H1 (cell line): ENCODE measurements at regions not wholly inside any gene's neighbourhood (a gene's known extent, or its start where the extent isn't known, plus 50 kb on each side); places are given as distances from the start of the nearest gene placed in this dataset.
"Not testable (repeated sequence)": the region's sequence is repeated elsewhere in the genome, so short reads cannot be mapped to it uniquely, and the experiment has no call there.

Experiments used
- CTCF ChIA-PET: fragments of 300-600 bp; sonication (Branson Sonifier 250); formaldehyde crosslinking; loops from one replicate; lab custom pipeline; 2021; ENCODE audit not compliant: partially characterized antibody; lab: Charles Lee
- POLR2A ChIA-PET: fragments of 300-600 bp; sonication (Branson Sonifier 250); formaldehyde crosslinking; loops from one replicate; lab custom pipeline; 2021; ENCODE audit warnings: inconsistent platforms; ENCODE audit not compliant: partially characterized antibody; lab: Charles Lee
- DNase-seq, 2 experiments: peaks; one replicate each; pipeline versions ENCODE4 v3.0.0 to v3.0.0-alpha.2; 2010 to 2022; ENCODE audit warnings: low spot score in 2 of 2, low read depth in 1 of 2, mixed read lengths in 1 of 2
- FAIRE-seq: peaks from 2 replicates; lab custom pipeline; 2011; peaks lifted over from hg19 to GRCh38; lab: Jason Lieb, UNC
- H2AFZ ChIP-seq: 2 replicates; pipeline ENCODE4 v1.8.1; 2012; ENCODE audit warnings: low read length, inconsistent platforms
- H2AK5ac ChIP-seq: 2 replicates; pipeline ENCODE4 v1.6.1; 2013; ENCODE audit warnings: low read depth, low read length
- H2BK120ac ChIP-seq: replicated peaks from 2 replicates; pipeline ENCODE3; 2013; ENCODE audit warnings: low read depth, low read length, inconsistent platforms
- H2BK12ac ChIP-seq: 2 replicates; pipeline ENCODE4 v1.6.1; 2013; ENCODE audit warnings: low read depth, low read length
- H2BK15ac ChIP-seq: 2 replicates; pipeline ENCODE4 v1.6.1; 2013; ENCODE audit warnings: low read length
- H2BK20ac ChIP-seq: 2 replicates; pipeline ENCODE4 v1.6.1; 2013; ENCODE audit warnings: low read length
- H2BK5ac ChIP-seq: 2 replicates; pipeline ENCODE4 v1.6.1; 2013; ENCODE audit warnings: low read depth, low read length
- H3K14ac ChIP-seq: 2 replicates; pipeline ENCODE4 v1.6.1; 2013; ENCODE audit warnings: inconsistent platforms; ENCODE audit not compliant: insufficient read length
- H3K18ac ChIP-seq: 2 replicates; pipeline ENCODE4 v1.6.1; 2013; ENCODE audit warnings: low read length; ENCODE audit errors: extremely low read depth
- H3K23ac ChIP-seq: 2 replicates; pipeline ENCODE4 v1.6.1; 2013; ENCODE audit warnings: inconsistent platforms; ENCODE audit not compliant: insufficient read length
- H3K23me2 ChIP-seq: 2 replicates; pipeline ENCODE4 v1.6.1; 2013; ENCODE audit warnings: low read depth, low read length
- H3K27ac ChIP-seq: 2 replicates; pipeline ENCODE4 v1.6.1; 2011; ENCODE audit warnings: low read depth, low read length, inconsistent platforms
- H3K27me3 ChIP-seq, 4 experiments: replicated peaks in 1 of 4; 1 replicate in 1 of 4; 2 replicates in 3 of 4; pipeline versions ENCODE4 v1.6.1 to v1.8.1; 2011 to 2013; ENCODE audit warnings: low read length in 3 of 4, mild to moderate bottlenecking in 3 of 4, inconsistent platforms in 2 of 4, mixed read lengths in 2 of 4, moderate library complexity in 1 of 4; ENCODE audit not compliant: control insufficient read depth in 3 of 4, insufficient read depth in 3 of 4; ENCODE audit errors: extremely low read depth in 1 of 4
- H3K36me3 ChIP-seq, 4 experiments: 2 replicates each; pipeline versions ENCODE4 v1.6.1 to v1.8.1; 2011 to 2013; ENCODE audit warnings: mild to moderate bottlenecking in 4 of 4, low read length in 3 of 4, moderate library complexity in 2 of 4, control low read depth in 1 of 4, inconsistent platforms in 1 of 4; ENCODE audit not compliant: insufficient read depth in 4 of 4, control insufficient read depth in 2 of 4
- H3K4ac ChIP-seq: replicated peaks from 2 replicates; pipeline ENCODE3; 2013; ENCODE audit warnings: low read length, low read depth, mixed read lengths, inconsistent platforms; ENCODE audit not compliant: insufficient read length
- H3K4me1 ChIP-seq, 4 experiments: replicated peaks in 1 of 4; 1 replicate in 1 of 4; 2 replicates in 3 of 4; pipeline versions ENCODE4 v1.6.1 to v1.8.1; 2011 to 2013; ENCODE audit warnings: low read length in 3 of 4, inconsistent platforms in 2 of 4, mixed read lengths in 1 of 4; ENCODE audit not compliant: insufficient read depth in 4 of 4, control insufficient read depth in 3 of 4
- H3K4me2 ChIP-seq, 2 experiments: 2 replicates each; pipeline versions ENCODE4 v1.6.1 to v1.8.1; 2011 to 2013; ENCODE audit warnings: low read depth in 2 of 2, low read length in 2 of 2, control low read depth in 1 of 2, inconsistent platforms in 1 of 2, mild to moderate bottlenecking in 1 of 2; ENCODE audit not compliant: insufficient read depth in 1 of 2
- H3K4me3 ChIP-seq, 4 experiments: fragments of 200-600, 300-600 bp in 1 of 4; sonication (generic), shearing (Covaris generic), sonication (Bioruptor Twin) in 1 of 4; 2 replicates each; pipeline versions ENCODE4 v1.5.1 to v1.8.1; 2011 to 2016; ENCODE audit warnings: low read length in 4 of 4, low read depth in 3 of 4, control low read depth in 2 of 4, inconsistent platforms in 2 of 4, mild to moderate bottlenecking in 2 of 4, mixed read lengths in 1 of 4, moderate library complexity in 1 of 4; ENCODE audit not compliant: insufficient read depth in 2 of 4; ENCODE audit errors: extremely low read depth in 1 of 4
- H3K56ac ChIP-seq: replicated peaks from 2 replicates; pipeline ENCODE3; 2013; ENCODE audit warnings: low read depth, mild to moderate bottlenecking, mixed read lengths, low read length, inconsistent platforms; ENCODE audit not compliant: insufficient read length
- H3K79me1 ChIP-seq: 2 replicates; pipeline ENCODE4 v1.6.1; 2013; ENCODE audit warnings: low read depth, low read length, control low read depth
- H3K79me2 ChIP-seq, 2 experiments: 2 replicates each; pipeline versions ENCODE4 v1.6.1 to v1.8.1; 2012 to 2013; ENCODE audit warnings: low read length in 2 of 2, mild to moderate bottlenecking in 2 of 2, inconsistent platforms in 1 of 2; ENCODE audit not compliant: insufficient read depth in 2 of 2, control insufficient read depth in 1 of 2
- H3K9ac ChIP-seq, 4 experiments: replicated peaks in 1 of 4; 1 replicate in 1 of 4; 2 replicates in 3 of 4; pipeline versions ENCODE4 v1.6.1 to v1.8.1; 2011 to 2013; ENCODE audit warnings: low read depth in 3 of 4, low read length in 3 of 4, control low read depth in 2 of 4, mild to moderate bottlenecking in 2 of 4, moderate library complexity in 2 of 4, inconsistent platforms in 1 of 4; ENCODE audit errors: extremely low read depth in 1 of 4
- H3K9me3 ChIP-seq, 2 experiments: 2 replicates each; pipeline versions ENCODE4 v1.6.1 to v1.8.1; 2012 to 2013; ENCODE audit warnings: mild to moderate bottlenecking in 2 of 2, moderate library complexity in 2 of 2, control low read depth in 1 of 2, inconsistent platforms in 1 of 2, low read depth in 1 of 2, low read length in 1 of 2, mixed read lengths in 1 of 2; ENCODE audit not compliant: insufficient read depth in 2 of 2
- H4K20me1 ChIP-seq, 2 experiments: replicated peaks in 1 of 2; 2 replicates each; pipeline versions ENCODE3 to v1.8.1; 2011 to 2013; ENCODE audit warnings: inconsistent platforms in 2 of 2, low read length in 2 of 2, mild to moderate bottlenecking in 1 of 2; ENCODE audit not compliant: insufficient read depth in 2 of 2, control insufficient read depth in 1 of 2
- H4K5ac ChIP-seq: 2 replicates; pipeline ENCODE4 v1.6.1; 2013; ENCODE audit warnings: low read length, low read depth, mixed read lengths, inconsistent platforms; ENCODE audit not compliant: insufficient read length
- H4K8ac ChIP-seq: 2 replicates; pipeline ENCODE4 v1.8.0; 2013; ENCODE audit warnings: mild to moderate bottlenecking, moderate library complexity, low read length, inconsistent platforms; ENCODE audit not compliant: insufficient read depth; ENCODE audit errors: extremely low read depth
- H4K91ac ChIP-seq: replicated peaks from 2 replicates; pipeline ENCODE3; 2013; ENCODE audit warnings: low read length, mixed read lengths, inconsistent platforms; ENCODE audit not compliant: insufficient read length
- WGBS, 2 experiments: shearing (Covaris generic) in 1 of 2; methylation state at CpG; one replicate each; pipeline versions ENCODE4 v1.1.6 to v1.1.7; 2013 to 2015; ENCODE audit warnings: low lambda C conversion rate in 2 of 2, mixed read lengths in 2 of 2, inconsistent platforms in 1 of 2, low coverage in 1 of 2, missing lambda C conversion rate in 1 of 2; ENCODE audit not compliant: insufficient replicate concordance in 2 of 2, insufficient coverage in 1 of 2, insufficient read length in 1 of 2; ENCODE audit errors: extremely low coverage in 1 of 2, missing lambda C conversion rate in 1 of 2; 5-methylcytosine and 5-hydroxymethylcytosine counted together

- H3K14ac ChIP-seq, H3K27me3 ChIP-seq, H2BK5ac ChIP-seq, H4K91ac ChIP-seq, H3K56ac ChIP-seq, H4K8ac ChIP-seq, H3K4me3 ChIP-seq, H4K20me1 ChIP-seq, FAIRE-seq, POLR2A ChIA-PET, H3K18ac ChIP-seq, H3K9ac ChIP-seq, H3K36me3 ChIP-seq, H3K79me1 ChIP-seq, H2AK5ac ChIP-seq, H2AFZ ChIP-seq, H2BK12ac ChIP-seq, H3K4ac ChIP-seq, H3K27ac ChIP-seq, H3K23ac ChIP-seq, H2BK20ac ChIP-seq, H3K4me1 ChIP-seq, H3K9me3 ChIP-seq, H2BK15ac ChIP-seq, H3K79me2 ChIP-seq, H4K5ac ChIP-seq, H3K23me2 ChIP-seq, H3K4me2 ChIP-seq, H2BK120ac ChIP-seq: not testable (repeated sequence)
- 45% methylated on average over 3 of the region's 5 CpGs; no CpG with 5 or more reads in 1 of the 2 experiments for WGBS, 2 experiments
- peak in 1 of 2 experiments; percentile 60 for DNase-seq
- CTCF ChIA-PET, result interaction anchor here (0.6 to 1.3 kb wide), 2 partner anchors 20 to 180 kb away, joined by 3 to 4 read pairs; no protein-coding TSS in a partner anchor
Measured at GRCh38 chr1:37214305-37214704, 180.0 kb upstream of the GRIK3 start.
